Mucosa of descending colon (tissue), 3 donors: ENCODE measurements at regions not wholly inside any gene's neighbourhood (a gene's known extent, or its start where the extent isn't known, plus 50 kb on each side); places are given as distances from the start of the nearest gene placed in this dataset.

ENCODE experiments used
- ATAC-seq: fragments of 200-7000 bp; cut with Tn5 transposase; one replicate; pipeline ENCODE4 v1.9.1; 2020; ENCODE audit warnings: mild to moderate bottlenecking, moderate library complexity
- DNase-seq, 3 donors: peaks; one replicate each; pipeline ENCODE4 v3.0.0-alpha.2; 2020
- H3K36me3 ChIP-seq: fragments of 200-600 bp; one replicate; pipeline ENCODE4 v1.8.0; 2021; ENCODE audit warnings: low read depth, mild to moderate bottlenecking
- H3K4me1 ChIP-seq: fragments of 200-600 bp; one replicate; pipeline ENCODE4 v1.8.0; 2021; ENCODE audit warnings: low read depth, mild to moderate bottlenecking
- H3K4me3 ChIP-seq: fragments of 200-600 bp; one replicate; pipeline ENCODE4 v1.8.0; 2021; ENCODE audit warnings: mild to moderate bottlenecking
- H3K9me3 ChIP-seq: fragments of 200-600 bp; one replicate; pipeline ENCODE4 v1.8.0; 2021; ENCODE audit warnings: mild to moderate bottlenecking
- CTCF ChIP-seq: fragments of 200-600 bp; IDR thresholded peaks from one replicate; pipeline ENCODE4 v1.8.0; 2022; ENCODE audit warnings: antibody characterized with exemption, mild to moderate bottlenecking
- intact Hi-C, 2 donors: fragments of 100-400 bp; cut with DNase I in 1 of 2; cut with micrococcal nuclease in 1 of 2; formaldehyde crosslinking; loops; one replicate each; pipeline versions ENCODE4 v1.11.0 to v1.11.1; 2022; cut with DNase I, micrococcal nuclease
- donor health status: DM: no; HTN: no; CAD: no; lungs with moderate emphysema.
- donor health status: DM: no; HTN: no; CAD: no.
- donor health status: DM: no; HTN: yes; CAD: no.

GRCh38 chr3:29091599-29092189 lies 189.2 kb upstream of the RBMS3 start:
- peaks cover 8% of the 10 kb centered on the region for H3K9me3 ChIP-seq
- no peak for ATAC-seq
- H3K36me3 ChIP-seq: no peaks in the 10 kb centered on the region
- intact Hi-C loops: no loop called here
- no peaks in the 10 kb centered on the region for H3K4me1 ChIP-seq
- H3K4me3 ChIP-seq: no peak overlapping the region
- no peak for TF ChIP-seq CTCF
- DNase-seq: no peak

GRCh38 chr3:29092348-29092747 lies 188.5 kb upstream of the RBMS3 start:
- TF ChIP-seq CTCF: no peak
- intact Hi-C loops: no loop called here
- no peak for DNase-seq
- Histone ChIP-seq H3K36me3 (no peaks in the 10 kb centered on the region), H3K9me3 (peaks cover 11% of the 10 kb centered on the region), H3K4me1 (no peaks in the 10 kb centered on the region), H3K4me3 (no peak overlapping the region)
- no peak for ATAC-seq

- ATAC-seq: no peak
These were observed 181.6 kb upstream of the RBMS3 start for GRCh38 chr3:29099296-29099695.

GRCh38 chr3:29099775-29100174 lies 181.1 kb upstream of the RBMS3 start:
- peaks cover 5% of the 10 kb centered on the region for H3K9me3 ChIP-seq
- H3K36me3 ChIP-seq: no peaks in the 10 kb centered on the region
- H3K4me3 ChIP-seq: no peak overlapping the region
- no peak for TF ChIP-seq CTCF
- ATAC-seq (no peak), DNase-seq (no peak)
- intact Hi-C loops: no loop called here
- H3K4me1 ChIP-seq: no peaks in the 10 kb centered on the region

More at GRCh38 chr3:29099296-29099695, 181.6 kb upstream of the RBMS3 start:
- Histone ChIP-seq H3K4me1 (no peaks in the 10 kb centered on the region), H3K4me3 (no peak overlapping the region), H3K9me3 (peaks cover 5% of the 10 kb centered on the region), H3K36me3 (no peaks in the 10 kb centered on the region)
- no peak for DNase-seq
- TF ChIP-seq CTCF: no peak
- intact Hi-C loops: no loop called here

GRCh38 chr3:29100292-29100691 lies 180.6 kb upstream of the RBMS3 start:
- Histone ChIP-seq H3K9me3 (peaks cover 5% of the 10 kb centered on the region), H3K4me3 (no peak overlapping the region), H3K36me3 (no peaks in the 10 kb centered on the region), H3K4me1 (no peaks in the 10 kb centered on the region)
- no peak for TF ChIP-seq CTCF
- intact Hi-C loops: no loop called here
- ATAC-seq (no peak), DNase-seq (no peak)

GRCh38 chr3:29128001-29128400 lies 152.9 kb upstream of the RBMS3 start:
- ATAC-seq (no peak), DNase-seq (no peak)
- Histone ChIP-seq H3K9me3 (no peaks in the 10 kb centered on the region), H3K4me3 (no peak overlapping the region), H3K4me1 (no peaks in the 10 kb centered on the region), H3K36me3 (no peaks in the 10 kb centered on the region)
- intact Hi-C loops: no loop called here
- TF ChIP-seq CTCF: no peak
